GM21723 (cell line): ENCODE measurements at regions not wholly inside any gene's neighbourhood (a gene's known extent, or its start where the extent isn't known, plus 50 kb on each side); places are given as distances from the start of the nearest gene placed in this dataset.

ENCODE experiments used
- ATAC-seq: cut with Tn5 transposase; IDR thresholded peaks from one replicate; pipeline ENCODE4 v1.9.1; 2021; ENCODE audit warnings: mild to moderate bottlenecking, moderate library complexity; ENCODE audit not compliant: unreplicated experiment

- ATAC-seq, result no peak
Observed at GRCh38 chr10:35726846-35727245, 84.8 kb upstream of the FZD8 start.

- ATAC-seq, result no peak
Observed at GRCh38 chr10:35723992-35724391, 81.9 kb upstream of the FZD8 start.

GRCh38 chr10:35723059-35723458, 81.0 kb upstream of the FZD8 start:
- ATAC-seq, result no peak

GRCh38 chr10:35722636-35723035, 80.5 kb upstream of the FZD8 start:
- ATAC-seq, result no peak

- ATAC-seq, result no peak
Observed at GRCh38 chr10:35722226-35722625, 80.1 kb upstream of the FZD8 start.

GRCh38 chr10:35720366-35720765, 78.3 kb upstream of the FZD8 start:
- ATAC-seq, result no peak

- ATAC-seq, result no peak
Observed at GRCh38 chr10:35716776-35717175, 74.7 kb upstream of the FZD8 start.

- no peak for ATAC-seq
Observed at GRCh38 chr10:35712486-35712885, 70.4 kb upstream of the FZD8 start.

GRCh38 chr10:35711615-35712411, 69.7 kb upstream of the FZD8 start:
- no peak for ATAC-seq

GRCh38 chr10:35707642-35708425, 65.7 kb upstream of the FZD8 start:
- ATAC-seq, result no peak

GRCh38 chr10:35706959-35707358, 64.9 kb upstream of the FZD8 start:
- no peak for ATAC-seq

GRCh38 chr10:35705671-35706070, 63.6 kb upstream of the FZD8 start:
- no peak for ATAC-seq

- no peak for ATAC-seq
Observed at GRCh38 chr10:35705051-35705450, 63.0 kb upstream of the FZD8 start.

- ATAC-seq, result no peak
Observed at GRCh38 chr10:35704401-35704800, 62.3 kb upstream of the FZD8 start.

GRCh38 chr10:35700487-35700882, 58.4 kb upstream of the FZD8 start:
- no peak for ATAC-seq

GRCh38 chr10:35699848-35700486, 57.9 kb upstream of the FZD8 start:
- ATAC-seq, result no peak

- ATAC-seq, result no peak
Observed at GRCh38 chr10:35696392-35697287, 54.5 kb upstream of the FZD8 start.

GRCh38 chr10:35693800-35694199, 51.7 kb upstream of the FZD8 start:
- ATAC-seq, result no peak
